ENCODE measurements at regions not wholly inside any gene's neighbourhood (a gene's known extent, or its start where the extent isn't known, plus 50 kb on each side); places are given as distances from the start of the nearest gene placed in this dataset.

GRCh38 chr13:82566864-82567263 is 1315.4 kb downstream of the SLITRK1 start:
- Histone ChIP-seq H3K36me3 (ENCODE audit: control insufficient read depth in 2 of 2, extremely low read depth in 1 of 2, insufficient read depth in 2 of 2, low read length in 2 of 2) (no peaks in the 10 kb centered on the region), H3K9ac (replicated peaks; ENCODE audit: extremely low read depth, insufficient read depth, low read length) (no peak overlapping the region), H4K20me1 (replicated peaks; ENCODE audit: control insufficient read depth, extremely low read depth, insufficient read depth, low read length) (no peaks in the 10 kb centered on the region), H3K9me3 (replicated peaks; ENCODE audit: control insufficient read depth, insufficient read depth, low read length) (no peaks in the 10 kb centered on the region), H3K9me1 (replicated peaks; ENCODE audit: control insufficient read depth, extremely low read depth, insufficient read depth, low read length) (no peaks in the 10 kb centered on the region), H3K79me2 (ENCODE audit: control insufficient read depth, insufficient read depth, low read length) (no peaks in the 10 kb centered on the region), H2AFZ (ENCODE audit: low read depth, low read length) (no peak overlapping the region), H3K27me3 (ENCODE audit: control insufficient read depth in 2 of 2, insufficient read depth in 2 of 2, low read length in 2 of 2) (no peaks in the 10 kb centered on the region), H3K4me1 (ENCODE audit: control insufficient read depth, extremely low read depth, insufficient read depth, low read length) (no peaks in the 10 kb centered on the region), H3K27ac (ENCODE audit: insufficient read depth, low read depth, low read length) (no peak overlapping the region), H3K4me2 (ENCODE audit: insufficient read depth, low read length) (no peak overlapping the region), H3K4me3 (replicated peaks in 1 of 3; ENCODE audit: insufficient read depth in 1 of 3, low read depth in 1 of 3, low read length in 3 of 3) (no peak overlapping the region)
- dilution Hi-C loops (cut with MboI; ENCODE audit: extremely low pct_ligation_motif_present, low sequenced_read_pairs): no loop called here
- ChIA-PET CTCF (no interaction called here), POLR2A (no interaction called here)
- BruUV-seq (replicated peaks): no TSS peak
- no peak for DNase-seq (ENCODE audit: low read depth, low spot score)
- no peak for TF ChIP-seq GATA2 (IDR thresholded peaks at IDR 0.05; ENCODE audit: insufficient read depth, insufficient read length, low read depth, low read length)
- TF ChIP-seq MYC (IDR thresholded peaks at IDR 0.05; ENCODE audit: low read depth, low read length): no peak
- no peak for TF ChIP-seq POLR2A (IDR thresholded peaks at IDR 0.05; ENCODE audit: low read depth, low read length)
- no peak for TF ChIP-seq JUN (IDR thresholded peaks at IDR 0.05; ENCODE audit: borderline replicate concordance, insufficient read depth, insufficient read length, low read depth)
- TF ChIP-seq POLR2AphosphoS5 (IDR thresholded peaks at IDR 0.05; ENCODE audit: insufficient read depth, low read depth, low read length): no peak
- TF ChIP-seq FOS (IDR thresholded peaks at IDR 0.05; ENCODE audit: borderline replicate concordance, insufficient read depth, low read length): no peak
- no peak for TF ChIP-seq CTCF (IDR thresholded peaks at IDR 0.05; ENCODE audit: extremely low read depth in 1 of 2, insufficient read depth in 1 of 2, low read depth in 1 of 2, low read length in 2 of 2)
- TF ChIP-seq EZH2 (IDR thresholded peaks at IDR 0.05; ENCODE audit: borderline replicate concordance, low read depth, low read length, severe bottlenecking): no peak
- TF ChIP-seq MAX (IDR thresholded peaks at IDR 0.05; ENCODE audit: insufficient read depth, insufficient read length): no peak
- FAIRE-seq: no peak
- intact Hi-C loops (cut with micrococcal nuclease): no loop called here

All from endothelial cell of umbilical vein (primary cell).